ENCODE measurements at regions not wholly inside any gene's neighbourhood (a gene's known extent, or its start where the extent isn't known, plus 50 kb on each side); places are given as distances from the start of the nearest gene placed in this dataset.

DNA sequence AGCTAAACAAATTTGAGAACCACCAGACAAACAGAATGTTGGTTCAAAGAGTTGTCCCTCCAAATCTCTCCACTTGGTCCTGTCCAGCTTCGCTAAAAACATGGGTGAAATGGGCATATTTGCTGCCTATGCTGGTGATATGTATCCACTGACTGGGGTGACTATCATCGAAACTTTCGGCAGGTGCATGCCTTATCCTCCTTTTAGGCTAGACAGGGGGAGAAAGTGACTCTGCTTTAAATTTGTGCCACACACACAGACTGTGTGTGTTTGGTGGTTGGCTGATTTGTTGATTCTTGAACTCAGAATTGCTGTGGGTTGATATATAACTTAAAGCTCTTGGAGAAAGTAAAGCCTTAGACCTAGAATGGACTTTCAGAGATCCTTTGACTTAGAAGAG, 324.1 kb upstream of the NT5C1B start:
- TF ChIP-seq, protein P1, sequence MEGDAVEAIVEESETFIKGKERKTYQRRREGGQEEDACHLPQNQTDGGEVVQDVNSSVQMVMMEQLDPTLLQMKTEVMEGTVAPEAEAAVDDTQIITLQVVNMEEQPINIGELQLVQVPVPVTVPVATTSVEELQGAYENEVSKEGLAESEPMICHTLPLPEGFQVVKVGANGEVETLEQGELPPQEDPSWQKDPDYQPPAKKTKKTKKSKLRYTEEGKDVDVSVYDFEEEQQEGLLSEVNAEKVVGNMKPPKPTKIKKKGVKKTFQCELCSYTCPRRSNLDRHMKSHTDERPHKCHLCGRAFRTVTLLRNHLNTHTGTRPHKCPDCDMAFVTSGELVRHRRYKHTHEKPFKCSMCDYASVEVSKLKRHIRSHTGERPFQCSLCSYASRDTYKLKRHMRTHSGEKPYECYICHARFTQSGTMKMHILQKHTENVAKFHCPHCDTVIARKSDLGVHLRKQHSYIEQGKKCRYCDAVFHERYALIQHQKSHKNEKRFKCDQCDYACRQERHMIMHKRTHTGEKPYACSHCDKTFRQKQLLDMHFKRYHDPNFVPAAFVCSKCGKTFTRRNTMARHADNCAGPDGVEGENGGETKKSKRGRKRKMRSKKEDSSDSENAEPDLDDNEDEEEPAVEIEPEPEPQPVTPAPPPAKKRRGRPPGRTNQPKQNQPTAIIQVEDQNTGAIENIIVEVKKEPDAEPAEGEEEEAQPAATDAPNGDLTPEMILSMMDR (IDR thresholded peaks at IDR 0.05) = no peak
- ATAC-seq = no peak
- no peak overlapping the region for H3K4me3 ChIP-seq
- H3K4me1 ChIP-seq = no peaks in the 10 kb centered on the region
- no peak overlapping the region for H3K27ac ChIP-seq
- intact Hi-C loops (cut with DNase I) = no loop called here
- H3K9me3 ChIP-seq = no peaks in the 10 kb centered on the region
- no peaks in the 10 kb centered on the region for H3K27me3 ChIP-seq
- no peak for DNase-seq
- no peaks in the 10 kb centered on the region for H3K36me3 ChIP-seq

DNA sequence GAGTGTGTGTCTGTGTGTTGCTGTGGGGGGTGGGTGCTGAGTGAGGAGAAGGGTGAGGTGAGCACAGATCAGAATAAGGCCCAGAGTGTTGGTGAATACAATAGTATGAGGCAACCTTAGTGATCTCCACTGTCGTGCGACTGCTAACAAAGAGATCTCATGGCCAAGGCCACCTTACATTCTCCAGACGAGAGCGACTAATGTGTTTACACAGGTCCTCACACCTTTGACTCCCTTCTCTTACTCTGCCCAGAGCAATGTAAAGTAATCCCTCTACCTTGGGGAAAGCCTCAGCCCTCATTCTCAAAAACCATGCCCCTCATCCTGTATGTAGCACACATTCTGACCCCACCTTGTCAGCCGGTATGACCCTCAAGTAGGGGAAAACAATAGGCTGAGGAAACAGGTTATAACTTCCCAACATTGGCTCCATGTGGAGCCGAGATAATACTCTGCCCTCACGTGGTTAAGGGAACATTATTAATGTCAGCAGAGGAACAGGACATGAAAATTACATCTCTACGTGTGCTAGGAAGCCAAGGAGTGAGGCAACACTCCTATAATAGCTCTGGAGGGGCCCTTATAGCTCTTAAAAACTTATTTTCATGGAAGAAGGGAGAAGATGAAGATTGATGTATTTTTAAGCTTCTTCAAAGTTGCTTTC, 323.0 kb upstream of the NT5C1B start:
- Histone ChIP-seq H3K27ac (no peak overlapping the region), H3K9me3 (no peaks in the 10 kb centered on the region), H3K36me3 (no peaks in the 10 kb centered on the region), H3K27me3 (no peaks in the 10 kb centered on the region), H3K4me1 (no peaks in the 10 kb centered on the region), H3K4me3 (no peak overlapping the region)
- TF ChIP-seq, protein P1 (IDR thresholded peaks at IDR 0.05) = no peak
- peak; percentile 23 for ATAC-seq
- intact Hi-C loops (cut with DNase I) = no loop called here
- no peak for DNase-seq

DNA sequence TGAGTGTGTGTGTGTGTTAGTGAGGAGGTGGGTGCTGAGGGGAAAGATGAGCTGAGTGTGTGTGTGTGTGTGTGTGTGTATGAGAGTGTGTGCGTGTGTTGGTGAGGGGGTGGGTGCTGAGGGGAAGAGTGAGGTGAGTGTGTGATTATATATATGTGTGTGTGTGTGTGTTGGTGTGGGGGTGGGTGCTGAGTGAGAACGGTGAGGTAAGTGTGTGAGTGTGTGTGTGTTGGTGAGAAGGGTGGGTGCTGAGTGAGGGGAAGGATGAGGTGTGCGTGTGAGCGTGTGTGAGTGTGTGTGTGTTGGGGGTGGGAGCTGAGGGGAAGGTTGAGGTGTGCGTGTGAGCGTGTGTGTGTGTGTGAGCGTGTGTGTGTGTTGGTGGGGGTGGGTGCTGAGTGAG, 322.0 kb upstream of the NT5C1B start:
- no peak for DNase-seq
- Histone ChIP-seq H3K27me3 (no peaks in the 10 kb centered on the region), H3K4me1 (no peaks in the 10 kb centered on the region), H3K4me3 (no peak overlapping the region), H3K36me3 (no peaks in the 10 kb centered on the region), H3K9me3 (no peaks in the 10 kb centered on the region), H3K27ac (no peak overlapping the region)
- intact Hi-C loops (cut with DNase I) = no loop called here
- TF ChIP-seq, protein P1 (IDR thresholded peaks at IDR 0.05) = no peak
- peak; percentile 19 for ATAC-seq

DNA sequence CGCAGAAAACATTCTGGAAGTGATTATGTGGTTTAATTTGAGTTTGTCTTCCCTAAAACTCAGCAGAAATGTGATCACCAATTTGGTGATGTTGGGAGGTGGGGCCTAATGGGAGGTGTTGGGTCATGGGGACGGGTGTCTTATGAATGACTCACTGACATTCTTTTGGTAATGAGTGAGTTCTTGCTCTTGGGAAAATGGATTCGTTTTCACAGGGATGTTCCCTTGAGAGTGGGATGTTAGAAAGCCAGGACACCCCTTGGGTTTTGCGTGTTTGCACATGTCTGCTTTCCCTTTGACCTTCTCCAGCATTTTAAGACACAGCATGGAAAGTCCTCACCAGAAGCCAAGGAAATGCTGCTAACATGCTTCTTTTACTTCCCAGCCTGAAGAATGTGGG, 321.5 kb upstream of the NT5C1B start:
- H3K4me1 ChIP-seq = no peaks in the 10 kb centered on the region
- TF ChIP-seq, protein P1 (IDR thresholded peaks at IDR 0.05) = no peak
- H3K27me3 ChIP-seq = no peaks in the 10 kb centered on the region
- DNase-seq (no peak), ATAC-seq (no peak)
- no peak overlapping the region for H3K27ac ChIP-seq
- H3K36me3 ChIP-seq = no peaks in the 10 kb centered on the region
- intact Hi-C loops (cut with DNase I) = no loop called here
- no peak overlapping the region for H3K4me3 ChIP-seq
- H3K9me3 ChIP-seq = no peaks in the 10 kb centered on the region

DNA sequence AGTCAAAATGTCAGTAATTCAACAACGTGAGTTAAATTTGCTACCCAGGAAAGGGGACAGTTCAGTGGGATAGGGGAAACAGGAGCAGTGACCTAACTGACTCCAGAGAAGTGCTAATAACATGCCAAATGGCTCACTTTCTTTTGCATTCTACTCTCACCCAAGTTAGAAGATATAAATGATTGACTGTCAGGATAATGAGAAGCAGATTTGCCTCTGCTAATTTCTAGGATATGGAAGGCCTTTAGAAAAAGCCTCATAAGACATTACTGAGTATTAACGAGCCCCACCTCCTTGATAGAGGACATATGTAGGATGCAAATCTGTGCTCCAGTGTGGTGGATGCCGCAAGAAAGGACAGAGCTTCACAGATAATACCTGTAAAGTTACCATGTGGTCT, 318.6 kb upstream of the NT5C1B start:
- TF ChIP-seq, protein P1 (IDR thresholded peaks at IDR 0.05) = no peak
- Histone ChIP-seq H3K27ac (no peak overlapping the region), H3K9me3 (no peaks in the 10 kb centered on the region), H3K4me1 (no peaks in the 10 kb centered on the region), H3K36me3 (no peaks in the 10 kb centered on the region), H3K4me3 (no peak overlapping the region), H3K27me3 (no peaks in the 10 kb centered on the region)
- intact Hi-C loops (cut with DNase I) = no loop called here
- no peak for ATAC-seq
- no peak for DNase-seq

DNA sequence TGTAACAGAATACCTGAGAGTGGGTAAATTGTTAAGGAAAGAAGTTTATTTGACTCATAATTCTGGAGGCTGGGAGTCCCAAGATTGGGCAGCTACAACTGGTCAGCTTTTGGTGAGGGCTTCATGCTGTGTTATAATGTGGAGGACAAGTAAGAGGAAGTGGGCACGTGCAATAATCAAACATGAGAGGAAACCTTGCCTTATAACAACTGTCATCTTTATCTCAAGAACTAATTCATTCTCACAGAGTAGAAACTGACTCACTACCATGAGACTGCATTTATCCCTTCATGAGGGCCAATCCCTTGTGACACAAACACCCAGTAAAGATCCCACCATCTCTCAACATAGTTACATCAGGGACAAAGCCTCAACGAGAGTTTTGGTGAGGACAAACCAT, 318.1 kb upstream of the NT5C1B start:
- no peak for ATAC-seq
- H3K36me3 ChIP-seq = no peaks in the 10 kb centered on the region
- H3K27me3 ChIP-seq = no peaks in the 10 kb centered on the region
- intact Hi-C loops (cut with DNase I) = no loop called here
- no peak overlapping the region for H3K27ac ChIP-seq
- H3K9me3 ChIP-seq = no peaks in the 10 kb centered on the region
- H3K4me3 ChIP-seq = no peak overlapping the region
- TF ChIP-seq, protein P1 (IDR thresholded peaks at IDR 0.05) = no peak
- no peaks in the 10 kb centered on the region for H3K4me1 ChIP-seq
- DNase-seq = no peak

Data from upper lobe of right lung (tissue), 1 donor.